ENCODE measurements at regions not wholly inside any gene's neighbourhood (a gene's known extent, or its start where the extent isn't known, plus 50 kb on each side); places are given as distances from the start of the nearest gene placed in this dataset.

DNA sequence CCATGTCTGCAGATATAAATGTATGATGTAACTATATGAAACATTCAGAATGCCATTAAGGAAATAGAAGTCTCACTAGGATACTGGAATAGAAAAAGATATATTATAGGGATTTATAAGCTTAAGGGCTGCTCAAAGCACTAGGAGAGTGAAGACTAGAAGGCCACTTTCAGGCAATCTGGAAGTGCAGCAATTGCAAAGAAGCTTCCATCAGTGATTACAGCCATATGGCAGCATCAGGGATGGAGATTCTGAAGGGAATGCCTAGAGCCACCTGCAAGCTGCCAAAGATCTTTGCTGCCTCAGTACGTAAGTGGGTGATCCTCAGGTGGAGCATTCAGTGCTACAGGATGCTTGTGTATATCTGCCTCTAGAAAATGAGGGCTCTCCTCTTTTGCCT is 796.2 kb upstream of the EPHA7 start:
- Histone ChIP-seq H3K4me3 (ENCODE audit: low read length) (no peak overlapping the region), H2AFZ (ENCODE audit: low read length) (no peak overlapping the region), H3K4me2 (ENCODE audit: low read depth, low read length) (no peak overlapping the region), H3K9ac (ENCODE audit: low read length) (no peak overlapping the region), H3K36me3 (replicated peaks; ENCODE audit: insufficient read depth, low read length) (no peaks in the 10 kb centered on the region), H3K9me3 (replicated peaks; ENCODE audit: insufficient read depth, low read length) (no peaks in the 10 kb centered on the region), H3F3A (ENCODE audit: insufficient read depth, low read length) (no peaks in the 10 kb centered on the region), H3K4me1 (ENCODE audit: low read length) (no peaks in the 10 kb centered on the region), H3K79me2 (ENCODE audit: low read length) (no peaks in the 10 kb centered on the region), H3K27me3 (replicated peaks; ENCODE audit: insufficient read depth, low read length) (no peaks in the 10 kb centered on the region), H3K9me2 (replicated peaks; ENCODE audit: insufficient read depth, low read length) (no peaks in the 10 kb centered on the region), H4K20me1 (ENCODE audit: insufficient read depth, low read length) (no peaks in the 10 kb centered on the region), H3K27ac (ENCODE audit: low read length) (no peak overlapping the region)
- TF ChIP-seq EZH2phosphoT487 (IDR thresholded peaks at IDR 0.05; ENCODE audit: low read length): no peak
- TF ChIP-seq, protein P1, sequence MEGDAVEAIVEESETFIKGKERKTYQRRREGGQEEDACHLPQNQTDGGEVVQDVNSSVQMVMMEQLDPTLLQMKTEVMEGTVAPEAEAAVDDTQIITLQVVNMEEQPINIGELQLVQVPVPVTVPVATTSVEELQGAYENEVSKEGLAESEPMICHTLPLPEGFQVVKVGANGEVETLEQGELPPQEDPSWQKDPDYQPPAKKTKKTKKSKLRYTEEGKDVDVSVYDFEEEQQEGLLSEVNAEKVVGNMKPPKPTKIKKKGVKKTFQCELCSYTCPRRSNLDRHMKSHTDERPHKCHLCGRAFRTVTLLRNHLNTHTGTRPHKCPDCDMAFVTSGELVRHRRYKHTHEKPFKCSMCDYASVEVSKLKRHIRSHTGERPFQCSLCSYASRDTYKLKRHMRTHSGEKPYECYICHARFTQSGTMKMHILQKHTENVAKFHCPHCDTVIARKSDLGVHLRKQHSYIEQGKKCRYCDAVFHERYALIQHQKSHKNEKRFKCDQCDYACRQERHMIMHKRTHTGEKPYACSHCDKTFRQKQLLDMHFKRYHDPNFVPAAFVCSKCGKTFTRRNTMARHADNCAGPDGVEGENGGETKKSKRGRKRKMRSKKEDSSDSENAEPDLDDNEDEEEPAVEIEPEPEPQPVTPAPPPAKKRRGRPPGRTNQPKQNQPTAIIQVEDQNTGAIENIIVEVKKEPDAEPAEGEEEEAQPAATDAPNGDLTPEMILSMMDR (IDR thresholded peaks at IDR 0.05; ENCODE audit: low read length): no peak
- no peak for DNase-seq

DNA sequence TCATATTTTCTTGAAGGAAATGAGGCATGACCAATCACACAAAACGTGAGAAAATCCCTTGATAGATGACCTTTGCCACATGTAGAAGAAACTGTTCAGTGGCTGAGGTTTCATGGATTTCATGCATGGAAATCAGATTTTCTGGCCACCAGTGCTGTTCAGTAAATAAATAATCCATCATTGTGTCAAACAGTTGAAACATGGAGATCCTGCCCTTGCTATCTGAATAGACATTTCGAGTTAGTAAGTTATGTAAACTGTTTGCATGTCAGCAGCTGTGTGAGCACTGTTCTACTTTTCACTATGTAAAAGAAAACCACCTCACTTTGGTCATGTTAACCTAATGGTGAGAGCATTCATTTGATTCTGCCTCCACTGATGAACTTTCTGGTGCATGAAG is 793.9 kb upstream of the EPHA7 start:
- Histone ChIP-seq H3K9me2 (replicated peaks; ENCODE audit: insufficient read depth, low read length) (no peaks in the 10 kb centered on the region), H3K27ac (ENCODE audit: low read length) (no peak overlapping the region), H2AFZ (ENCODE audit: low read length) (no peak overlapping the region), H3K9me3 (replicated peaks; ENCODE audit: insufficient read depth, low read length) (no peaks in the 10 kb centered on the region), H3K4me3 (ENCODE audit: low read length) (no peak overlapping the region), H3K36me3 (replicated peaks; ENCODE audit: insufficient read depth, low read length) (no peaks in the 10 kb centered on the region), H4K20me1 (ENCODE audit: insufficient read depth, low read length) (no peaks in the 10 kb centered on the region), H3F3A (ENCODE audit: insufficient read depth, low read length) (no peaks in the 10 kb centered on the region), H3K4me2 (ENCODE audit: low read depth, low read length) (no peak overlapping the region), H3K4me1 (ENCODE audit: low read length) (no peaks in the 10 kb centered on the region), H3K27me3 (replicated peaks; ENCODE audit: insufficient read depth, low read length) (no peaks in the 10 kb centered on the region), H3K79me2 (ENCODE audit: low read length) (no peaks in the 10 kb centered on the region), H3K9ac (ENCODE audit: low read length) (no peak overlapping the region)
- TF ChIP-seq EZH2 (optimal IDR thresholded peaks at IDR 0.05; ENCODE audit: low read depth, low read length) (no peak), EZH2phosphoT487 (IDR thresholded peaks at IDR 0.05; ENCODE audit: low read length) (no peak)
- DNase-seq: no peak

DNA sequence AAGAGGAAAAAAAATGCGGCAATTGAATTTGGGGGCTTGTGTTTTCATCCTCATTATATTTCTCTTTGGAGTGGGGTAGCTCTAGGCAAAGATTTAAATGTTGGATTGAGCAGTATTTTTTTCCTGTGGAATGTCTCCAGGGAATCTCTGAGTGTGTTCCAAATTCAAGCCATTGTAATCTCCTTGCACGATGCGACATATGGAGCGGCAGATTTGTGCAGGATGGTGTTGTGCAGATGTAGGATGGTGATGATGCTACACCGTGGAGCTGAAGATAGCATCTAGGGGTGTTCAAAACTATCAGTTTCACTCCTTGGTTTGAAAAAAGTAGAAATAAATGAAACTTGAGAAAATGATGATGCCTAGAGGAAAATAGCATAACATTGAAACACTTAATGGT is 777.5 kb upstream of the EPHA7 start:
- no peaks in the 10 kb centered on the region for H3K9me2 ChIP-seq (replicated peaks; ENCODE audit: insufficient read depth, low read length)
- no peaks in the 10 kb centered on the region for H3K9me3 ChIP-seq (replicated peaks; ENCODE audit: insufficient read depth, low read length)
- H3K27me3 ChIP-seq (replicated peaks; ENCODE audit: insufficient read depth, low read length): no peaks in the 10 kb centered on the region
- no peak overlapping the region for H3K27ac ChIP-seq (ENCODE audit: low read length)
- H2AFZ ChIP-seq (ENCODE audit: low read length): no peak overlapping the region
- H3K4me2 ChIP-seq (ENCODE audit: low read depth, low read length): no peak overlapping the region
- no peak for DNase-seq
- no peaks in the 10 kb centered on the region for H3K79me2 ChIP-seq (ENCODE audit: low read length)
- H3K9ac ChIP-seq (ENCODE audit: low read length): no peak overlapping the region
- no peaks in the 10 kb centered on the region for H3K4me1 ChIP-seq (ENCODE audit: low read length)
- TF ChIP-seq, protein P1 (IDR thresholded peaks at IDR 0.05; ENCODE audit: low read length): no peak
- TF ChIP-seq EZH2 (optimal IDR thresholded peaks at IDR 0.05; ENCODE audit: low read depth, low read length) (no peak), EZH2phosphoT487 (IDR thresholded peaks at IDR 0.05; ENCODE audit: low read length) (no peak)
- H3F3A ChIP-seq (ENCODE audit: insufficient read depth, low read length): no peaks in the 10 kb centered on the region
- no peaks in the 10 kb centered on the region for H4K20me1 ChIP-seq (ENCODE audit: insufficient read depth, low read length)
- no peak overlapping the region for H3K4me3 ChIP-seq (ENCODE audit: low read length)
- no peaks in the 10 kb centered on the region for H3K36me3 ChIP-seq (replicated peaks; ENCODE audit: insufficient read depth, low read length)

DNA sequence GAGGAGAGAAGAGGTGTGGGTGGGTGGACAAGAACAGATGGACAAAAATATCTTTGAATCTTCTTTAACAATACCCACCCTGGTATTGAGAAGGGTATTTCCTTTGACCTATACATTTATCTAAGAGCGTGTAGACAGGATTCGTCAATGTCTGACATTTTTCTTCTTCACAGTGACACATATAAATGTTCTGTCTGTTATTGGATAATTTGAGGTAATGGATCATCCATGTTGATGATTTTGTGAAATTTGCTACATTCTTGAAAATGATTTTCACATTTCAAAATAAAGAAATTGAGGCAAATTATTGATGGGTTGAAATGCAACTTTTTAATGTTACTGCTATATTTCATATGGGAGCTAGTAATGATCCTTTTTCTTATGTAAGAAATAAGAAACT is 770.7 kb upstream of the EPHA7 start:
- Histone ChIP-seq H3K36me3 (replicated peaks; ENCODE audit: insufficient read depth, low read length) (no peaks in the 10 kb centered on the region), H3K9me2 (replicated peaks; ENCODE audit: insufficient read depth, low read length) (no peaks in the 10 kb centered on the region), H3K9ac (ENCODE audit: low read length) (no peak overlapping the region), H2AFZ (ENCODE audit: low read length) (no peak overlapping the region), H3K4me2 (ENCODE audit: low read depth, low read length) (no peak overlapping the region), H3K9me3 (replicated peaks; ENCODE audit: insufficient read depth, low read length) (no peaks in the 10 kb centered on the region), H3K27ac (ENCODE audit: low read length) (no peak overlapping the region), H3K27me3 (replicated peaks; ENCODE audit: insufficient read depth, low read length) (no peaks in the 10 kb centered on the region), H3K4me1 (ENCODE audit: low read length) (no peaks in the 10 kb centered on the region), H3K79me2 (ENCODE audit: low read length) (no peaks in the 10 kb centered on the region), H3K4me3 (ENCODE audit: low read length) (no peak overlapping the region), H3F3A (ENCODE audit: insufficient read depth, low read length) (no peaks in the 10 kb centered on the region), H4K20me1 (ENCODE audit: insufficient read depth, low read length) (no peaks in the 10 kb centered on the region)
- no peak for DNase-seq
- TF ChIP-seq EZH2 (optimal IDR thresholded peaks at IDR 0.05; ENCODE audit: low read depth, low read length): no peak
- TF ChIP-seq EZH2phosphoT487 (IDR thresholded peaks at IDR 0.05; ENCODE audit: low read length): no peak
- TF ChIP-seq, protein P1 (IDR thresholded peaks at IDR 0.05; ENCODE audit: low read length): no peak

All from MM.1S (cell line).